GM19438 (cell line): ENCODE measurements at regions not wholly inside any gene's neighbourhood (a gene's known extent, or its start where the extent isn't known, plus 50 kb on each side); places are given as distances from the start of the nearest gene placed in this dataset.

ENCODE experiments used
- ATAC-seq: cut with Tn5 transposase; IDR thresholded peaks from one replicate; pipeline ENCODE4 v1.9.1; 2021; ENCODE audit warnings: low read depth; ENCODE audit not compliant: unreplicated experiment

DNA sequence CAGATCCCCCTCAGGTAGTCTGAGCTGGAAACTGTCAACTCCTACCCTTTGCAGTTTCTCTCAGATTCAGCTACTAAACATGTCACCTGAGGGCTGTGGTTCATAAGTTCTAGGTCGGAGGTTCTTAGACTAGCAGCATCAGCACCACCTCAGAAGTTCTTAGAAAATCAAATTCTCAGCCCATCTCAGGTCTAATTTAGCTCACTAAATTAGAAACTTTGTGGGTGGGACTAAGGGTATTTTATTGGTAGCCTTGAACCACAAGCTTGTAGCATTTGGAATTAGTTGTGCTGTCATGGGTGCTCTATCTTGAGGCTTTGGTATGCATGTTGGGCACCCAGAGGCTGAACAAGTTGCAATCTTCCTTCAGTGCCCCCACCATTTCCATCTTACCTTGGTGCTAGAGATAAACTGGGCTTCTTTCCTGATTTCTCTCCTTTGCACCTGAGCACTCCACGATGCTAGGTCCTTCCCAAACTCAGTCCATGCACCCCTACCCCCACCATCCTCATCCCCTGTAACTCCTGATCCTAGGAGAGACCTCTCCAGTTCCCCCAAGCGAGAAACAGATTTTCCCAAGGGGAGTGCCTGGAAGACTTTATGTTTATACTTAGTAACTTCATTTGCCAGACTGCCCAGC lies 54.2 kb downstream of the S1PR1 start:
- ATAC-seq, result no peak

DNA sequence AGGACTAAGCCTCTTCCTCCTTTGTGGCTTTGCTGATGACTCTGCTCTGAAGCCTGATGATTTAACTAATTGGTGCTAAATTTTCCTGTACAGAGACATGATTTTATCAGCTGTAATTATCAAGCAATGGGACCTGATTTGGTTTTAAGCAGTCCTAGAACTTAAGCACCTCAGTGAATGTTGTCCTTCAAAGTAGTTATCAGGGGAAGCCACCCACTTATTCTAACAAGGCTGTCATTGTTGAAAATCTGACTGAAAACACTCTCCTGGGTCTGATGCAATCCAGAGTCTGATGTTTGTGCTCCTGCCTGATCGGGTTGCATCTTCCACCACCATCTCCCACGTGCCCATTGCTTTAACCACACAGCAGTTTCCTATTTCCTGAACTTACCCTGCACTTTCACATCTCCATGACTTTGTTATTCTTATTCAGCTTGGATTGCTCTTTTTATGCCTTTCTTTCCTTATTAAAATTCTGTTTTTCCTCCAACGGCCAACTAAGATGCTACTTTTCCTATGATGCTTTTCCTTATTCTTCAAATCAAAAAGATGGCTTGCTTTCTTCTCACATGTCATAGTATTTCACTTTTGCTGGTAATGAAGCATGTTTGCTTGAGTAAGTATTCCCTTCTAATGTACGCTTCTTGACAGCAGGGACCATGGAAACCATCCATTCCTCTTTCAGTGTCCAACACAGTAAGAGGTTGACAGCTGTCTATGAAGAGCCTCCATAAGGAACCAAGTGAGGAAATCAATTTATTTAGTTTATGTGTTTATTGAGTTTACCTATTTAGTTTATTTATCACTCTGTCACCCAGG lies 55.0 kb downstream of the S1PR1 start:
- no peak for ATAC-seq

GRCh38 chr1:101293461-101294051 lies 56.7 kb downstream of the S1PR1 start:
- peak; percentile 54 for ATAC-seq

DNA sequence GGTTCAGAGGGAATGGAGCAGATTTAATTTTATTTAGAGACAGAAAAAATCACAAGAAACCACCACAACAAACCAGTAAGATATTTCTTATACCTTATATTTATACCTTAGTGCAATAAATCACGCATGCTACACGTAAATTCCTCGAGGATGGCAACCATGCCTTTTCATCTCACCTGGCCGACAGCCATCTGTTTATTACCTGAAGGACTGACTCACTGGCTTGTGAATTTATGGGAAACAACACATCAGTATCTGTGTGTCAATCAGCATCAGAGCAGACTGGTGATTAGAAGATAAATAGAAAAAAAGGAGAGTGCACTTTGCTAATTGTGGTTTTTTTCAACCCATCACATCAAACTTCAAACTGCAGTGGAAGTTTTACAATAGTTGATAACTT lies 58.4 kb downstream of the S1PR1 start:
- ATAC-seq, result no peak

DNA sequence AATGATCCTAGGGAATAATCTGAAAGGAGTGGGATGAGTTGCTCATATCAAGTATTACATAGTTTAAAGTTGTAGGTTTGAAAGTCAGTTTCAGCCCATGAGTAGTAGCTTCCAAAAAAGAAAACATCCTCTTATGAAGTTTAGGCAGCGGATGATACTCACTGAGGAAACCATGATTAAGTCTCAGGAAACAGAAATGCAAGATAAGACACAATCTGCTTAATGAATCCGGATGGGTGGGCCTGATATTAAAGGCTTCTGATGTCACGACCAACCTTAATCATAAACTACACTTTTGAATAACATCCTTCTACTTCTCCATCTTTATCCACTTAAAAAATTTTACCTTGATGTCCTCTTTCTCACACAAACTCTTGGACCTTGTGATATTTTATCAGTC lies 61.8 kb downstream of the S1PR1 start:
- no peak for ATAC-seq

- no peak for ATAC-seq
These were observed 62.3 kb downstream of the S1PR1 start for GRCh38 chr1:101299141-101299540.

DNA sequence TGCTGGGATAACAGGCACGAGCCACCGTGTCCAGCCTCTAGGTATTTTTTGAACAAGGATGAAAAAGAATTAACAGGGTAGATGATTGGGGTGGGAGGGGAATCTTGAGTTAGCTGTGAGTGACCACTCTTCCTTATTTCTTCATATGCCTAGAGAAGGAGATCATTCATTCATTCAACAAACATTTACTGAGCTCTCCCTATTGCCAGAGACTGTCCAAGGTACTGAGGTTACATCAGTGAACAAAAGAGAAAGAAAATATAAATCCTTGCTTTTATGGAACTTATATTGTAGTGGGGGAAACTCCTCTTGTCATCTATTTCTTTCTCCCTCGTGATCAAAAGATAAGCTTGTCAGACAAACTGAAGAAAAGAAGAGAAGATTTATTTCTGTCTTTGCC lies 62.9 kb downstream of the S1PR1 start:
- no peak for ATAC-seq

DNA sequence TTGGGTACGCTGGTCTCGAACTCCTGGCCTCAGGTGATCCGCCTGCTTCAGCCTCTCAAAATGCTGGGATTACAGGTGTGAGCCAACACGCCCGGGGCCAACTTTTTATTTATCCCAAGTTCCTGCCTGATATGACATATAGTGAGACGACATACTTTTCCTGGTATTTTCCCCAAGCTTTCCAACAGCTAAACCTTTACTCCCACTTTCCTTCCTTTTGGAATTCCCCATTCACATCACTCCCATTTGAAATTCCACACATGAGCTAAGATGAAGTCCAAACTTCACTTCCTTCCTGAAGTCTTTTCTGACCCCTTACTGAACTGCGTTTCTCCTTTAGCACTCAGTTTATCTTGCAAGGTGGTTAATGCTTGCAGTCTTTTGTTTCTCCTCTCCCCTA lies 64.1 kb downstream of the S1PR1 start:
- no peak for ATAC-seq

DNA sequence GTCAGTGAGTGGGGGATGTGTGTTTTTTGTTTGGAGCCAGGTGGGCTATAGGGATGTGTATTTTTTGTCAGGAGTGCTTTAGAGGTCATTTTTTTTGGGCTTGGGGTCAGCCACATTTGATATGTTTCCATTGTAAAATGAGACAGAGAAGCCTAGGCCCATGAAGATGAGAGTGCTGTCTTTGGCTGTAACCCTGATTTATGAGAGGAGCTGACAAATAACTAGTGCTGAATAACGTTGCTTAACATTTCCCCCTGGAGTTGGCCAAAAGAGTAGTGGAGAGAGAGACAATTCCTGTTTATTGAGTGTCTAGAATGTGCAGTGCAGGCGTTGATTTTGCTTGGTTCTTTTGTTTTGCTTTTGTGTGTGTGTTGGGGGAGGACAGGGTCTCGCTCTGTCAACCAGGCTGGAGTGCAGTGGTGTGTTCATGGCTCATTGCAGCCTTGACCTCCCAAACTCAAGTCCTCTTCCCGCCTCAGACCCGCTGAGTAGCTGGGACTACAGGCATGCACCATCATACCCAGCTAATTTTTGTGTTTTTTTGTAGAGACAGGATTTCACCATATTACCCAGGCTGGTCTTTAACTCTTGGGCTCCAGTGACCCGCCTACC lies 64.7 kb downstream of the S1PR1 start:
- no peak for ATAC-seq

- no peak for ATAC-seq
These were observed 66.2 kb downstream of the S1PR1 start for GRCh38 chr1:101302831-101303511.

DNA sequence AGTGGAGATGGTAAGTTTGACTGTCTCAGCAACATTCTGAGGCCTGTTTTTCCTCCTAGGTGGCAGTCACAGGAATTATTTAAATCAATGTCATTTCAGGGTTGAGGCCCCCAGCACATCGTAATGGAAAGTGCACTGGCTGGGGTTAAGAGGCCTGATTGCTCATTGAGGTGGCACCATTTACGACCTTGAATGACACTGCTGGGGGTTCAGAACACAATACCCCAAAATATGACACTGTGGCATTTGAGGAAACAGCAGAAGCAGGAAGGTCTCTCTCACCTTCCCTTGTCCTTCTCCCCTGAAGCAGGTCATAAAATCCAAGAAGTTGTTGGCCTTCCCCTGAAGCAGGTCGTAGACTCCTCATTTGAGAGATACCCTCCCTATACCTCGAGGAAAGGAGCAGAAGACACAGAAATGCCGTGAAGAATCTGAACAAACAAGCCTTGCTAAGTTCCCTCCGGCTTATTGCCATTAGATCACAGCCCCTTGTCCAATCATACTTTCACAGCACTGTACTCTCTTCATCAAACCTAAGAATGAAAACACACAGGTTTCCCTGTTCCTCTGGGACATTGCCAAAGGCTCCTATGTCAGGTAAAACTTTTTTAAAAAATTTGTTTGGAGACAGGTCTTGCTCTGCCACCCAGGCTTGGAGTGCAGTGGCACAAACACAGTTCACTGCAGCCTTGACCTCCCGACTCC lies 71.3 kb downstream of the S1PR1 start:
- ATAC-seq, result no peak

DNA sequence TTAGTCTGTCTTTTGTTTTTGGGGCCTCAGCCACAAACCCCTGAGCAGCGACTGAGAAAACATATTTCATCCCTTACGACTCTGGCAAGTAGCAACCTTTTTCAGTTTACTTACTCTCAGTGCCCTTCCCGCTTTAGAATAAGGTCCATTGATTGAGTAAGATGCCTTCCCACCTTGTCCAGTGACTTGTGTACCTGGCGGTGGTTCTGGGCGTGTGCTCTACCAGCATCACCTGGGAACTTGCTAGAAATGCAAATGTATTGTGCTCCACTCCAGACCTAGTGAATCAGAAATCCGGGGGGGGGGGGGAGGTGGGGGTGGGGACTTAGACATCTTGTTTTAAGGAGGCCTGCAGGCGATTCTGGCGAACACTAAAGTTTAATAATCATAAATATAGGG lies 72.1 kb downstream of the S1PR1 start:
- no peak for ATAC-seq

- peak; percentile 58 for ATAC-seq
These were observed 72.8 kb downstream of the S1PR1 start for GRCh38 chr1:101309334-101310311.

GRCh38 chr1:101310506-101310905 lies 73.7 kb downstream of the S1PR1 start:
- no peak for ATAC-seq

- ATAC-seq, result no peak
These were observed 74.5 kb downstream of the S1PR1 start for GRCh38 chr1:101311146-101311920.

GRCh38 chr1:101312147-101312546 lies 75.3 kb downstream of the S1PR1 start:
- no peak for ATAC-seq

- ATAC-seq, result no peak
These were observed 76.5 kb downstream of the S1PR1 start for GRCh38 chr1:101313356-101313755.

- ATAC-seq, result no peak
These were observed 77.4 kb downstream of the S1PR1 start for GRCh38 chr1:101314244-101314643.
